HL-60 (cell line): ENCODE measurements at regions not wholly inside any gene's neighbourhood (a gene's known extent, or its start where the extent isn't known, plus 50 kb on each side); places are given as distances from the start of the nearest gene placed in this dataset.

ENCODE experiments used
- POLR2AphosphoS5 ChIP-seq: IDR thresholded peaks from 2 replicates; pipeline ENCODE4 v1.6.1; 2012; ENCODE audit warnings: low read depth
- TF ChIP-seq, protein P1 (sequence below): IDR thresholded peaks from one replicate; pipeline ENCODE4 v1.5.1; 2011; ENCODE audit warnings: low read length, control low read depth, inconsistent platforms; ENCODE audit not compliant: insufficient read depth

DNA sequence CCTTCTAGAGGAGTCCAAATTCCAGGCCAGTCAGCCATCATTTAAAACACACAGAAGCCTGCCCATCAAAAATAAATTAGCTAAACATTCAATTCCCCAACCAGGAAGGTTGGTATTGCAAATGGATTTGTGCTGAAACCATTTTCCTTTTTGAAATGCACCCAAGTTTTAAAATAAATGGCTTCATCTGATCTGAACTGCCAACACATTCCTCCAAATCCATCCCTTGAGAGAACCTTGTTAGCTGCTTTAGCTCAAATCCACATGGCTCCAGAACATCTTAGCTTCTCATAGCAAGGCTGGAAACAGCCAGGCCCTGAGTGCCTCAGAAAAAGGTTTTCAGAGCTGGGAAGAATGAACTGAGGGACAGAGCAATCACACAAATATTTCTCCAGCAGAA, 306.3 kb downstream of the FZD1 start:
- TF ChIP-seq, protein P1, sequence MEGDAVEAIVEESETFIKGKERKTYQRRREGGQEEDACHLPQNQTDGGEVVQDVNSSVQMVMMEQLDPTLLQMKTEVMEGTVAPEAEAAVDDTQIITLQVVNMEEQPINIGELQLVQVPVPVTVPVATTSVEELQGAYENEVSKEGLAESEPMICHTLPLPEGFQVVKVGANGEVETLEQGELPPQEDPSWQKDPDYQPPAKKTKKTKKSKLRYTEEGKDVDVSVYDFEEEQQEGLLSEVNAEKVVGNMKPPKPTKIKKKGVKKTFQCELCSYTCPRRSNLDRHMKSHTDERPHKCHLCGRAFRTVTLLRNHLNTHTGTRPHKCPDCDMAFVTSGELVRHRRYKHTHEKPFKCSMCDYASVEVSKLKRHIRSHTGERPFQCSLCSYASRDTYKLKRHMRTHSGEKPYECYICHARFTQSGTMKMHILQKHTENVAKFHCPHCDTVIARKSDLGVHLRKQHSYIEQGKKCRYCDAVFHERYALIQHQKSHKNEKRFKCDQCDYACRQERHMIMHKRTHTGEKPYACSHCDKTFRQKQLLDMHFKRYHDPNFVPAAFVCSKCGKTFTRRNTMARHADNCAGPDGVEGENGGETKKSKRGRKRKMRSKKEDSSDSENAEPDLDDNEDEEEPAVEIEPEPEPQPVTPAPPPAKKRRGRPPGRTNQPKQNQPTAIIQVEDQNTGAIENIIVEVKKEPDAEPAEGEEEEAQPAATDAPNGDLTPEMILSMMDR = no peak
- TF ChIP-seq POLR2AphosphoS5 = no peak
